ENCODE measurements at regions not wholly inside any gene's neighbourhood (a gene's known extent, or its start where the extent isn't known, plus 50 kb on each side); places are given as distances from the start of the nearest gene placed in this dataset.

DNA sequence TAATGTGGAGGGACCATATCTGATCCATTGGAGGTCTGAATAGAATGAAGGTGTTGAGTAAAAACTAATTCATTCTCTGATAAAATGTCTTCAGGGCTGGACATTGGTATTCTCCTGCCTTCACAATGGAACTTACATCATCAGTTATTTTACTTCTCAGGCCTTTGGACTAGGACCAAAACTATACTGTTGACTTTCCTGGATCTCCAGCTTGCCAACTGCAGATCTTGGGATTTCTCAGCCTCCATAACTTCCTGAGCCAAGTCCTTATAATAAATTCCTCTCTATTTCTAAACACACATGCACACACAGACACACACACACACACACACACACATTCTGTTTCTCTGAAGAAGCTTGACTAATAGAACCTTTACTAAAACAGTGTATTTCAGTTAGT, 1858.6 kb upstream of the ADGRL3 start:
- no peak overlapping the region for H3K4me3 ChIP-seq (ENCODE audit: low read depth, low read length)
- no peak for DNase-seq (ENCODE audit: low read depth, low spot score)
- CTCF ChIA-PET: no interaction called here
- TF ChIP-seq, protein P1, sequence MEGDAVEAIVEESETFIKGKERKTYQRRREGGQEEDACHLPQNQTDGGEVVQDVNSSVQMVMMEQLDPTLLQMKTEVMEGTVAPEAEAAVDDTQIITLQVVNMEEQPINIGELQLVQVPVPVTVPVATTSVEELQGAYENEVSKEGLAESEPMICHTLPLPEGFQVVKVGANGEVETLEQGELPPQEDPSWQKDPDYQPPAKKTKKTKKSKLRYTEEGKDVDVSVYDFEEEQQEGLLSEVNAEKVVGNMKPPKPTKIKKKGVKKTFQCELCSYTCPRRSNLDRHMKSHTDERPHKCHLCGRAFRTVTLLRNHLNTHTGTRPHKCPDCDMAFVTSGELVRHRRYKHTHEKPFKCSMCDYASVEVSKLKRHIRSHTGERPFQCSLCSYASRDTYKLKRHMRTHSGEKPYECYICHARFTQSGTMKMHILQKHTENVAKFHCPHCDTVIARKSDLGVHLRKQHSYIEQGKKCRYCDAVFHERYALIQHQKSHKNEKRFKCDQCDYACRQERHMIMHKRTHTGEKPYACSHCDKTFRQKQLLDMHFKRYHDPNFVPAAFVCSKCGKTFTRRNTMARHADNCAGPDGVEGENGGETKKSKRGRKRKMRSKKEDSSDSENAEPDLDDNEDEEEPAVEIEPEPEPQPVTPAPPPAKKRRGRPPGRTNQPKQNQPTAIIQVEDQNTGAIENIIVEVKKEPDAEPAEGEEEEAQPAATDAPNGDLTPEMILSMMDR (IDR thresholded peaks at IDR 0.05; ENCODE audit: insufficient read depth, low read length, missing control alignments): no peak
- POLR2A ChIA-PET: no interaction called here

DNA sequence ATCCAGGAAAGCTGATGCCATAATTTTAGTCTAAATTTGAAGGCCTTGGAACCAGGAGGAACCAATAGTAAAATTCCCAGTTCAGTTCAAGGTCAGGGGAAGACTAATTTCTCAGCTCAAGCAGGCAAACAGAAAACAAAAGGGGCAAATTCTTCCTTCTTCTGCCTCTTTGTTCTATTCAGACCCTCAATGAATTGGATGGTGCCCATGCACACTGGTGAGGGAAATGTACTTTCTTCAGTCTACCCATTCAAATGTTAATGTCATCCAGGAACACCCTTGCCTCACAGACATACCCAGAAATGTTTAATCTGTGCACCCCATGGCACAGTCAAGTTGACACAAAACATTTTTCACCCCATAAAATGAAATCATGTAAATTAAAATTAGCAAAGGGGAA, 1851.2 kb upstream of the ADGRL3 start:
- TF ChIP-seq, protein P1 (IDR thresholded peaks at IDR 0.05; ENCODE audit: insufficient read depth, low read length, missing control alignments): no peak
- CTCF ChIA-PET: no interaction called here

DNA sequence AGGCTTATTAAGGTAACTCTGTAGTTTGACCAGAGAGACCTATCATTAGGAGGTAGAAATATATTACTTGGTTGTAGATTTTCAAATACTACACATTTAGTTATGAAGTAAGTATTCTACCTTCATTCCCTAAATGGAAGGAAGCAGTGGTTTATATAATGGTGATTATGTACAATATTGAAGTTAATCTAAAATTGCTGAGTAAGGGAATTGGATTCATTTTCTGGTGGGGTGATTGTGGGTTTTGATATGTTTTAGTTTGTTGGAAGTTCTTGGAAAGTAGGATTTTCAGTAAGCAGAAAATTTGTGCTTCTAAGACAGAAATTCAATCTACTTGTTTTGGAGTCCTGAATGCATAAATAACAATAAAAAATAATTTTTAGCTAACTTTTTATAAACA, 1830.9 kb upstream of the ADGRL3 start:
- H3K4me3 ChIP-seq (ENCODE audit: low read depth, low read length): no peak overlapping the region
- no peak for DNase-seq (ENCODE audit: low read depth, low spot score)
- TF ChIP-seq, protein P1 (IDR thresholded peaks at IDR 0.05; ENCODE audit: insufficient read depth, low read length, missing control alignments): no peak
- POLR2A ChIA-PET: no interaction called here
- CTCF ChIA-PET: no interaction called here

More for the DNA sequence above, 1851.2 kb upstream of the ADGRL3 start:
- no peak overlapping the region for H3K4me3 ChIP-seq (ENCODE audit: low read depth, low read length)
- DNase-seq (ENCODE audit: low read depth, low spot score): no peak
- POLR2A ChIA-PET: no interaction called here

DNA sequence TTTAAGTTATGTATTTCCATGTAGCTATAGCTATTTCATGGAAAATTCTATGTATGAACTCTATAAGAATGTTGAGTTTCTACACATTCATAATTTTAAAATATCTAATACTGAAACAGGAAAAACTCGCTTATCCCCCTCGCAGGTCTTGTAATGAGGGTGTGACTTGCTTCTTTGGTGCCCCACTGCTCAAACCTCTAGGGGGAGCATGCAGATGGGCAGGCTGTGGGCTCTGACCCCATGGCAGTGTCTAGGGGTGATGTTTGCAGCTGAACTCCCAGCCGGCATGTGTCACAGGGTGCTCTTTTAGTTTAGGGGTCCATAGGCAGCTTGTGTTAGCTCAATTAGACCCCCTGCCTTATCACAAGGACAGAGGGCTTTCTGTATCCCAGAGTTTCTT, 1825.7 kb upstream of the ADGRL3 start:
- POLR2A ChIA-PET: no interaction called here
- H3K4me3 ChIP-seq (ENCODE audit: low read depth, low read length): no peak overlapping the region
- TF ChIP-seq, protein P1 (IDR thresholded peaks at IDR 0.05; ENCODE audit: insufficient read depth, low read length, missing control alignments): no peak
- CTCF ChIA-PET: no interaction called here
- no peak for DNase-seq (ENCODE audit: low read depth, low spot score)

DNA sequence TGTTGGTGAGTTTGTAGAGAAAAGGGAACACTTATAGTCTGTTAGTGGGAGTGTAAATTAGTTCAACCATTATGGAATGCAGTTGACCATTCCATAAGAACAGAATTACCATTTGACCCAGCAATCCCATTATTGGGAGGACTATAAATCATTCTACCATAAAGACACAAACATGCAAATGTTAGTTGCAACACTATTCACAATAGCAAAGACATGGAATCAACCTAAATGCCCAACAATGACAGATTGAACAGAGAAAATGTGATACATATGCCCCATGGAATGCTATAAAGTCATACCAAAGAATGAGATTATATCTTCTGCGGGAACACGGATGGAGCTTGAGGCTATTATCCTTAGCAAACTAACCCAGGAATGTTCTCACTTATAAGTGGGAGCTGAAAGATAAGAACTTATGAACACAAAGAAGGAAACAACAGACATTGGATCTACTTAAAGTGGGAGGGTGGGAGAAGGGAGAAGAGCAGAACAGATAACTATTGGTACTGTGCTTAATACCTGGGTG, 1819.2 kb upstream of the ADGRL3 start:
- ChIA-PET POLR2A (no interaction called here), CTCF (no interaction called here)
- H3K4me3 ChIP-seq (ENCODE audit: low read depth, low read length): no peak overlapping the region
- TF ChIP-seq, protein P1 (IDR thresholded peaks at IDR 0.05; ENCODE audit: insufficient read depth, low read length, missing control alignments): no peak
- DNase-seq (ENCODE audit: low read depth, low spot score): no peak

DNA sequence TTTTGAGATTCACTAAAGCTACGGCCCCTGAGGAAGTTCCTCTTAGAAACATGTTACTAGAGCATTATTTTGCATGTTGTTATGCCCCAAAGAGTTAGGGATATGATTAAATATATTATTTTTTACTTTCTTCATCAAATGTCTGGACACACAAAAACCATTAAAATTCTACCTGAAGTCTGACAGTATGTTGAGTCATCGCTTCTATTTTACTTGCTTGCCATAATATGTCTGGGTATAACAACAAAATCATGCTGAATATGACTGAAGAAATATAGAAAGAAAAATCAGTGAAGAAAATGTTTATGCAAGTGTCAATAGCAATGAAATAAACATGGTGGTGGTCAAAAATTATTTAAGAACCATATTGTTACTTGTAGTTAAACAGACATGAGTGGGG, 1818.5 kb upstream of the ADGRL3 start:
- no peak overlapping the region for H3K4me3 ChIP-seq (ENCODE audit: low read depth, low read length)
- POLR2A ChIA-PET: no interaction called here

More for the DNA sequence above, 1818.5 kb upstream of the ADGRL3 start:
- CTCF ChIA-PET: no interaction called here
- TF ChIP-seq, protein P1 (IDR thresholded peaks at IDR 0.05; ENCODE audit: insufficient read depth, low read length, missing control alignments): no peak
- no peak for DNase-seq (ENCODE audit: low read depth, low spot score)
